ENCODE measurements at regions not wholly inside any gene's neighbourhood (a gene's known extent, or its start where the extent isn't known, plus 50 kb on each side); places are given as distances from the start of the nearest gene placed in this dataset.
"Not testable (repeated sequence)": the region's sequence is repeated elsewhere in the genome, so short reads cannot be mapped to it uniquely, and the experiment has no call there.

DNA sequence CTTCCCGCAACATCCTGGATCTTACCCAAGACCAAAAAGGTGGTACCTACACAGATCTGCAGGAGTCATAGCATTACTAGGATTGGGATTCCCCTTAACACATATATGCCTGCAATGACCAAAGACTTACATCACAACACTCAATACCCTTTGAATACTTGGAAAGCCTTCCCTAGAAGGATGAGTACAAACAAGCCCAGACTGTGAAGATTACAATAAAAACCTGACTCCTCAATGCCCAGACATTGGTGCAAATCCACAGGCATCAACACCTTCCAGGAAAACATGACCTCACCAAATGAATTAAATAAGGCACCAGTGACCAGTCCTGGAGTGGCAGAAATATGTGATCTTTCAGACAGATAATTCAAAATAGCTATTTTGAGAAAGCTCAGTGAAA, 326.8 kb downstream of the TBL1XR1 start:
- no peak for DNase-seq (ENCODE audit: low read depth)

DNA sequence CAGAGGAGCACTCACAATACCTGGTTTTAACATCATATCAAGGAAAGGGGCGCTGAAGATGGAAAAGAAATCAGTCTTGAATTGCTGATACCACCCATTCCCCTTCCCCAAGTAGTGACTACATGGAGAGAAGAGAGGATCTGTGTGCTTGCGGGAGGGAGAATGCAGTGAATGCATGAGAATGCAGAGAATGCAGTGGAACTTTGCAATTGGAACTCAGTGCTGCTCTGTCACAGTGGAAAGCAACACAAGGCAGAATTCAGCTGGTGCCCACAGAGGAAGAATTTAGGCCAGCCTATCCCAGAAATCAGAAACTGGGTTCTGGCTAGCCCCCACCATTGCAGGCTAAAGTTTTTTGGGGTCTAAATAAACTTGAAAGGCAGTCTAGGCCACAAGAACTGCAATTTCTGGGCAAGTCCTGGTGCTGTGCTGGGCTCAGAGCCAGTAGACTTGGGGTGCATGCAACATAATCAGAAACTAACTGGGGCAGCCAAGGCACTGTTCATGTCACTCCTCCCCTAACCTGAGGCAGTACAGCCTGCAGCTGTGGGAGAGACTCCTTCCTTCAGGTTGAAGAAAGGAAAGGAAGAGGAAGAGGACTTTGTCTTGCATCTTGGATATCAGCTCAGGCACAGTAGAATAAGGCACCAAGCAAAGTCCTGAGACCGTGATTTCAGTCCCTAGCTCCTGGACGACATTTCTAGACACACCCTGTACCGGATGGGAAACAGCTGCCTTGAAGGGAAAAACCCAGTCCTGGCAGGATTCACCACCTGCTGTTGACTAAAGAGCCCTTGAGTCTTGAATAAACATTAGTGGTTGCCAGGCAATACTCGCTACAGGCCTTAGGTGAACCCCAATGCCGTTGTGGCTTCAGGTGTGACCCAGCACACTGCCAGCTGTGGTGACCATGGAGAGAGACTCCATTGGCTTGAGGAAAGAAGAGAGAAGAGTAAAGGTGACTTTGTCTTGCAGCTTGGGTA, 329.3 kb downstream of the TBL1XR1 start:
- no peak for DNase-seq (ENCODE audit: low read depth)

DNA sequence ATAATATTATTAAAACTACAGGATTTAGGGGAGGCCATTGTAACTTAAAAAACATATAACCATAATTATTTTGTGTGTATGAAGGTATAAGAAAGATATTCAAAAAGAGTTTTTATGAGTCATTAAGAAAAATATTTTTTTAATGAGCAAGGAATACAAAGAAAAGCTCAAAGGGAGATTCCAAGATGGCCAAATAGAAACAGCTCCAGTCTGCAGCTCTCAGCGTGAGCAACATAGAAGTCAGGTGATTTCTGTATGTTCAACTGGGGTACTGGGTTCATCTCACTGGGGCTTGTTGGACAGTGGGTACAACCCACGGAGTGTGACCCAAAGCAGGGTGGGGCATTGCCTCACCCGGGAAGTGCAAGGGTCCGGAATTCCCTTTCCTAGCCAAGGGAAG, 336.1 kb downstream of the TBL1XR1 start:
- DNase-seq (ENCODE audit: low read depth) = no peak

DNA sequence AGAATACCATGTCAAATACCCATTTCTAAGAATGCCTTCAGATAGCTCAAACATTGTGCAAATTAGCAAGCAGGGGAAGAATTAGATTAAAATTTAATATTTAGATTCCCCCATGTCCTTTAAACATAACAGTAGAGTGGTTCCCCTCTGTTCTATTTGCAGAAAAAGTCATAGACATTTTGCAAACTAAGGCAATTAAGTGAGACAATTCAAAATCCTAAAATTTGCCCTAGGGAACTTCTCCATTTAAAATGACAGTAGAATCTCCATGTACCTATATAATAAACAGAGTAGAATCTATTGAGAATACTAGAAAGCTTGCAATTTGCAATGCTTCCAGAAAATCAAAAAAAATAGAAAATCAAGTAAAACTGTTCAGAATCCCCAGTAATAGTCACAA, 340.6 kb downstream of the TBL1XR1 start:
- no peak for DNase-seq (ENCODE audit: low read depth)

DNA sequence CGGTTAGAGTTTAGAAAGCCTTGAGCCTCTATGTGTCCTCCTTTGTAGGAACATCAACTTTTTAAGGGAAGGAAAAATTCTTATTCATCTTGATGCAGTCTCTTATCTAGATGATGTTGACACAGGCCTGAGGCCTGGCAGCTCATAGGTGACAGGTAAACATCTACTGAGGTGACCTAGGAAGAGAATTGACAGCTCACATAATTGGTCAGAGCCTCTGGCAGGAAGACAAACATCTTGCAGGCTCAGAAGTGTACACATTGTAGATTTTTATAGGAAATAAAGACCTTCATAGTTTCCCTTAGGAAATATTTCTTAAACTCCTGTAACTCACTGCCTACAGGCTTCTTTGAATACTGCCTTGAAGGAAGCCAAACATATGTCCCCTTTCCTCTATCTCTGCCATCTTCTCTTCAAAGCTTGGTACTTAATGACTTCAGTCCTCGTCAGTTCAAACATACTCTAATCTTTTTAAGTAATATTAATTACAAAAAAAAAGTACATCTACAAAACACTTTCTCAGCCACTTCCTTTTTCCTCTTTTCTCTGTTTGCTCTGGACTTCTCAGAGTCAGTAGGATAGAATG, 341.3 kb downstream of the TBL1XR1 start:
- DNase-seq (ENCODE audit: low read depth) = no peak

DNA sequence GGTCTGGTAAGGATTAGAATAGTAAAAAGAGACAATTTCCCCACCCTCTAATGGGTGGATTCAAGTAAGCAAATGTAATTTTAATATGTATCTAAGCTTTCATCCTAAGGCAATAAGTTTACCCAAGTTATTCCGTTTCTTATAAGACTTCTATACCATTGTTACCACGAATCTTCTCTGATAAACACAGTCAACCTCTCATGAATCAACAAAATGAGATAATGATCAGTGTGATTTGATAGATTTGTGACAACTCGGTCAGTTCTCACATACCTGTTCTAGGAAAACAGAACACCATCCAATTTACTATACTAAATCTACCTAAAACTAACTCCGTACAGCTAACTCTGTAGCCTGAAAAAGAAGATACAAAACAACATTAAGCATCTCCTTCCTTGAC, 342.1 kb downstream of the TBL1XR1 start:
- DNase-seq (ENCODE audit: low read depth) = no peak

DNA sequence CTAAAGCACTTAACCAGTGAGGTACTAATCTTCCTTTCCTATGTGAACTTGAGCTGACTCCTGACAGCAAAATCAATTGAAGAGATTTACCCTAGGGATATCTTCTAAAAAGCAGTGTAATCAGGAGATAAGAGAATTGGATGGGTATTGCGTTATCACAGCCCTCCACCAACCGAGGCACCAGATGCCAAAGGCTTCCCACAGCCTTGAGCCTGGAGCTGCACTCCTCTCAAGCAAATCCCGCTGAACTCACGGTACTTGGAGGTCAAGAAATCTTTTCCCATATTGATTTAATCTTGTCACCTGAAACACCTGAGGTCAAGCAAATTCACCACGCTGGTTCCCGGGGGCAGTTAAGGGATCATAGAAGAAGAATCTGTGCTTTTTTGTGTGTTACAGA, 346.8 kb downstream of the TBL1XR1 start:
- no peak for DNase-seq (ENCODE audit: low read depth)

DNA sequence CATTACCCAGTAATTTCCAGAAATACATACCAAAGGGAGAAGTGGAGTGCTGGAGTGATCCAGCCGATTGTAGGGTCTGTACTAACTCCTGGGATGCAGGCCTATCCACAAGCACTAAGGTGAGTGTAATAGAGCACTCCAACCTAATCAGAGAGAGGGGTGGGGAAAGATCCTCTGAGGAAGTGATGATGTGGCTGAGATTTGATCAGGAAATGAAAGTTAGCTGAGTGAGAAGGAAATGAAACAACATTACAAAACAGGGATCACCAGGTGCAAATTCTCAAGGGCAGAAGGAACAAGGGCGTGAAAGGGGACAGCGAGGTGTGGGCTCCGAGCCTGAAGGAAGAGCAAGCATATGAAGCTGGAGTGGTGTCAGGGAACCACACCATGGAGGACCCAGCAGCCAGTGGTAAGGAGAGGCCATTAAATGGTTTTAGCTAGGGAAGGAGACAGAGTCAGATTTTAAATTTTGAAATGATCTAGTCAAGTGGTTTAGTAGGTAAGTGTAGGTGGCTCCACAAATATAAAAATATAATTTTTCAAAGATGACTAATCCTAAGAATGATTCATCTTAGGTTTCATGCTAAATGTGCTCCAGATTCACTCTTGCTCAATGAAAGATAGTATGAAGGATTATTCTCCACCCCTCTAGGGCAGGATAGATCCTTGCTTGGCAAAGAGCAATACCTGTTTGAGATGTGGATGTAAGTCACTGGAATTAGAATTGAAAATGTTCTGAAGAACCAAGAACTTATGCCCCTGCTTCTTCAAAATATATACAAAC, 348.7 kb downstream of the TBL1XR1 start:
- no peak for DNase-seq (ENCODE audit: low read depth)

DNA sequence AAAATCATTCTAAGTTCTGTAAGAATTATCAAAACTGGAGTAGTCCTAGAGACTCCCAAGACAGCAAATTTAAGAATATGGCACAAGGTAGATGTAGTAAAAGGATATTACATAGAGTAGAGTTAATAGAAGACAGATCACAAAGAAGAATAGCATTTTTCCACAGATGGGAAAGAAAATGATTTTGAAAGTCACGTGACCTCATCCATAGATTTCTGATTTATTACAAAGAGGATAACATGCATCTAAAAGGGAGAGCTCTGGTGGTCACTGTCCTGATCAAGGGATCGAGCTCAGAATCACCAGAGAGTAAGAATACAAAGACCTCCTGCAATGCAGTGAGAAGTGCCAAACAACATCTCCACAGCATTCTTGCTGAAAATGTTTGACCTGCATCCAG, 354.4 kb downstream of the TBL1XR1 start:
- DNase-seq (ENCODE audit: low read depth) = no peak

DNA sequence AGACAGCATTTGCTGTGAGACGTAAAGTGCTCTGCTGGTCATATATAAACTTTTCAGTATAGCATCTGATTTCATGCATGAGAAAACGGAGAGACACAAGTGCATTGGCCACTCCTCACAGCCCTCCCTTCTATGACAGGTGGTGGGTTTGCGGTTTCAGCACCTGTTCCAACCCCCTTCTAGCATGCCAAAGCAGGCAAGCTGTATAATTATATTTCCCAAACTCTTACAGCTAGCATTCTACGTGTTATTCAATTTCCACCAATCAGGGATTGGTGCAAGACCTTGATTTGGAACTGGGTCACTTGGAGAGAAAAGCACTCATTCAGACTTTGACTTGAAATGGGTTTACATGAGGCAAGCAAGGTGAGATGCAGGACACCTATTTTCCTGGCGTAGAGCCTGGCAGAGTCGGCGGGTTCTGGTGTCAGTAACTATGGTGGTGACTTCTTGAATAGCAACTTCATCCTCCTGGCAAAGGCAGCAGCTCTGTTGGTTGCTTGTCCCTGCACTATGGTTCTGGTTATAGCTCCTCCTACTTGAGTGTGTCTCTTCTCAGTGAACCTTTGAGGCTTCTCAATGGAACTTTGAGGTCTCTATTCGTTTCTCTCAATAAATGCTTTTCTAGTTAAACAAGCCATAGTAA, 356.5 kb downstream of the TBL1XR1 start:
- no peak for DNase-seq (ENCODE audit: low read depth)

DNA sequence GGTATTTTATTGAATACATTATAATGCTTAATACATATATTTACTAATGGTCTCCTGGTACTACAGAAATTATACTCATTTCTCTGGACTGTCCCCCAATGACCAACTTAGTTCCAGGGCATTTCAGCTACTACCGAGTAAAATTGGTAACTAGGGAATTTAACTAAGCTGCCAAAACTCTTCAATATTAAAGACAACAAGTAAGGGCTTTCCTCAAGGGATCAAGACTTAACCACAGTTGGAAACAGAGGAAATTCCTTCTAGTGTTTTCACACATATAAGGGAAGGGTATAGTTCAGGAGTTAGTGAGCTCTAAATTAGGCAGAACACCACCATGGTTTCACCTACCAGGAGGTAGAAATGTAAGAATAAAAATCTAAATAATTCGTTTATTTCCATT, 357.4 kb downstream of the TBL1XR1 start:
- DNase-seq (ENCODE audit: low read depth) = no peak

DNA sequence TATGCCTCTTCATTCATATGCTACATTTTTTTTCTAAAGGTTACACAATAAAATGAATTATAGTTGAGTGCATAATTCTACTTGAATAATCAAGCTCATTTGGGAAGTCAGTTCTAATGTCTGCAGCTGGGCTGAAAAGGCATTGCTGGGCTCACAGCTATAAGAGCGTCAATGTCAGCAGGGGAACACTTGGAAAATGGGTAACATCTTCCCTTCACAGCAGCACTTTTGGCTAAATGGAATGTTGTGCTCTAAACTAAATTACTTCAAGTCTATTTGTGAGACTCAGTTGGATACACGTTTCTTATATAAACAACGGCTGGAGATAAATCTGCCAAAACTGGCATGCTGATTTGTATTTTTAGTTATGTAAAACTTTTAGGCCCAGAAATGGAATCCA, 357.8 kb downstream of the TBL1XR1 start:
- no peak for DNase-seq (ENCODE audit: low read depth)

DNA sequence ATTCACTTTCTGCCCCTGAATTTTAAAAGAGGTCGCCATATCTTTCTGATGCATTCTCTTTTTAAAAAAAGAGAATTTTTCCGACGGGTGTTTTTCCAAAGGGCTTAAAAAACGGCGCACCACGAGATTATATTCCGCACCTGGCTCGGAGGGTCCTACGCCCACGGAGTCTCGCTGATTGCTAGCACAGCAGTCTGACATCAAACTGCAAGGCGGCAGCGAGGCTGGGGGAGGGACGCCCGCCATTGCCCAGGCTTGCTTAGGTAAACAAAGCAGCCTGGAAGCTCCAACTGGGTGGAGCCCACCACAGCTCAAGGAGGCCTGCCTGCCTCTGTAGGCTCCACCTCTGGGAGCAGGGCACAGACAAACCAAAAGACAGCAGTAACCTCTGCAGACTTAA, 370.0 kb downstream of the TBL1XR1 start:
- DNase-seq (ENCODE audit: low read depth) = not testable (repeated sequence)

DNA sequence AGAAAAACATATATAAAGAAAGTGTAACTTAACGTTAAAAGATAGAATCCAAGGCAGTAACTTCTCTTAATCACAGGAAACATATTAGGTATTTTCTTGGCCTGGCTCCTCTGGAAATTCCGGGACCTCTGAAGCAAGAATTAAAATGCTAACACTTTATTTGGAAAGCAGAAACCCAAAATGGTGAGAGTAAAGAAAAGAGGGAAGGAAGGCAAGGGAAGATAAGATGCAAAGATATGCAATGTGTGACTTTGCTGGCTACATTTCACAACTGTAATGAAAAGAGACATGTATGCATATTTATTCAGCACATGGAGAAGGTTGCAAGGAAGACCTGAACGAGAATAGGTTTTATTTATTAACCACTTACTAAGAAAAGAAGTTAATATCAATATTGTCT, 372.5 kb downstream of the TBL1XR1 start:
- DNase-seq (ENCODE audit: low read depth) = no peak

DNA sequence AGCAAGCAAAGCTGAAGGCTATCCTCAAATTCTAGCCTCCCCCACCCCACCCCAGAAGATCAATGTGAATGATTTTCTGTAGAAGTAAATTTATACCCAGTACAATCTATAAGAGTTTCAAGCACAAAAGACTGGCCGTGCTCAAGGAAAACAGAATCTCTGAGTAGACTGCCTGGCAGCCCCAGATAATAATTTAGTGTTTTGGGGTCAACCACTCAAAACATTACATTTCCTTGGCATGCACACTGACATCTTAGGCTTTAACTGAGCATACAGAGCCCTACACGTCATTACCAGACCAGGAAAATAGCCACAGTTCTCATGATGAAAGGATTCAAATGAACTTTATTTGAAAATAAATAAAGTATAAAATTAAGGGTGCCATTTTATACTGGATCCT, 376.5 kb downstream of the TBL1XR1 start:
- DNase-seq (ENCODE audit: low read depth) = no peak

DNA sequence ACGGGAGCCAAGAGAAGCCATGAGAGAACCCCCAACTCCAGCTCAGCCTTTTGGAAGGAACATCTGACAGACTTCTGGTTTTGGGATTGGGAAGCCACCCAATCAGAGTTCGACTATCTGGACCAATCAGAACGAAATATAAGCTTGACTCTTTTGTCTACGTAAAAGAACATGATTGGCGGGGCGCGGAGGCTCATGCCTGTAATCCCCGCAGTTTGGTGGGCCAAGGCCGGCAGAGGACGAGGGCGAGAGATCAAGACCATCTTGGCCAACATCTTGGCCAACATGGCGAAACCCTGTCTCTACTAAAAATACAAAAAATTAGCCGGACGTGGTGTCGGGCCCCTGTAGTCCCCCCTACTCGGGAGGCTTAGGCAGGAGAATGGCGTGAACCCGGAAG, 380.3 kb downstream of the TBL1XR1 start:
- DNase-seq (ENCODE audit: low read depth) = no peak

DNA sequence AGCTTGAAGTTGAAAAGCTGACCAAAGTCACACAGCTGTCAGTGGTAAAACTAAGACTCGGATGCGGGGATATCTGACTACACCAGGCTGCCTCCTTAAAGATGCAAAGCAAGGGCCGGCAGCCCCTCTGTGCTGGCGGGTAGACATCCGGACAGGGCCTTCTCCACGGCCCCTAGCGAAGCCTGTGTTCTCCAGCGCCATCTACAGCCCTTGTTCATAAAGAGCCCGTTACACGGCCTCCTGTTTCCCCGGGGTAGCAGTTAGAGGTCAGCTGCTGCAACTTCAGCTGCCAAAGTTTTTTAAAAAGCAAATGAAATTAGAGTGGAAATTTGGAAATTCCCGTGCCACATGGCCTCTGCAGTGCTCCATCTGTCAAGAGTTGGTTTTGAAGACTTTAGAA, 383.0 kb downstream of the TBL1XR1 start:
- no peak for DNase-seq (ENCODE audit: low read depth)

DNA sequence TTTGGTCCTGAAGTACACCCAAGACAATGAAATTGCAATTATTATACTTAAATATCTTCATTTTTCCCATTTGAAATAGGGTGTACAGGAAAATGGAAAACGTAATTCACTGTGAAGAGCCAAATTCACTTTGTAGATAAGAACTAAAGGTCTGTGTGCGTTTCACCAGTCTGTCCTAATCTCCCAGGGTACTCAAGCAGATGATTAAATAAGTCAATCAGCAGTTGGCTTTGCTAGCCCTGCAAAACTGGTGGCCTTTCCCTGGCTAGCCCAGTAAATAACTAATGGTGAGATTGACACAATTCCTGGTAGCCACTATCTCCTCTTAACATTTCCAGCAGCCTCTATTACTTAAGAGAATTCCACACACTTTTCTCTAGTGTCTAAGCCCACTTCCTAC, 389.3 kb downstream of the TBL1XR1 start:
- DNase-seq (ENCODE audit: low read depth) = no peak

DNA sequence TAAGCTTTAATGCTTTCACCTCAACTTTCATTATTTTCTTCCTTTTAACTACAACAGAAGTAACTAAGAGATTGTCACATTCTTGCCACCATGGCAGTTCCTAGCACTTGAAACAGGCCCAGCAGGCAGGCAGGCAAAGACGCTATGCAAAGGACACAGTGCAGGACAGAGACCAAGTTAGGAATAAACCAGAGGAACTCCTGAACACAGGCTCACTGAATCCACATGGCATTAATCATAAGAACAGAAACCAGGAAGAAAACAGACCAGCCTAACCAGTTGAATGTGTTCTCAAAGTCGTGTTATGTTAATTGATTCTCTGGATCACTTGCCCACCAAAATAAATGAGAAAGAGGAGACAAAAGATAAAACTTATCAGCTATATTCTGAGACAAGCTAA, 397.6 kb downstream of the TBL1XR1 start:
- no peak for DNase-seq (ENCODE audit: low read depth)

DNA sequence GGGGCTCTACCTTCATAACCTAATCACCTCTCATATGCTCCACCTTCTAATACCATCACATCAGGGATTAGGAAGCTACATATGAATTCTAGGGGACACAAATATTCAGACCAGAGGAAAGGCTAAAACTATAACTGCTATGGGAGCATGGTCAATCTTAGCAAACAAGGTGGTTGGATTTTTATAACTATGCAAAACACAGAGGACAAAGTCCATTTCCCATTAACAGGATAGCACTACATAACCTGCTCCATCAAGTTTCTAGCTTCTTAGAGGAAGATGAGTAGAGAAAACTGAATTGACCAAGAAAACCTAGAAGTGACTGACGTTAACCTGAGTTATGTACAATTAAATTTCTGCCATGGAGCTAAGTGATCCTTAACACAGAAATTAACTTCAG, 398.6 kb downstream of the TBL1XR1 start:
- DNase-seq (ENCODE audit: low read depth) = no peak

DNA sequence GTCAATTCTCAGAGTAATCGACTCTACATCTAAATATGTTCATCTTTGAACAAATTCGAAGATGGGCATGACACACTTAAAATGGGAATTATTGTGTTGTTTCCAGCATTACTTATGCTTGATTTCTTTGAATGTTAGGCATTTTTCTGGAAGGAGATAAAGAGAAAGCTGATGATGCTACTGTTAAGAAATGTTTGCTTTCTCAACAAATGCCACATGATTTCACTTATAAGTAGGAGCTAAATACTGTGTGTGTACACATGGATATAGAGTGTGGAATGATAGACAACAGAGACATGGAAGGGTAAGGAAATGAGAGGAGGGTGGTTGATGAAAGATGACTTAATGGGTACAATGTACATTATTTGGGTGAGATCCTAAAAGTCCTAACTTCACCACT, 400.9 kb downstream of the TBL1XR1 start:
- no peak for DNase-seq (ENCODE audit: low read depth)

DNA sequence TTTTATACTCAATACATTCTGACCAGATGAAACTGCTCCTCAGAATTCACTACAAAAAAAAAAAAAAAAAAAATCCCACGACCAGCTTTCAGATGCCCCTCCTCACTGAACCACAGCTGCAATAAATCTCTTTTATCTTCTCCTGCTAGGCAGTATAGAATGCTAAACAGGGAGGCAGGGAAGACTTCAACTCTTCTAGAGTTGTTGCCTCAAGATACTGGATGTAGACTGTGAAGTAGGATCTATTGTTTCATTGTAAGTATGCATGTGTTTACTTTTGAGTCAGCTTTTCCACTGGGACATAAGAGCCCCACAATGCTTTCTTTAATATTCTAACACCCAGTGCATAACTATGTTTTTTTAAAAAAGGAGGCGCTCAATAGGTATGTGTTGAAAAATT, 401.4 kb downstream of the TBL1XR1 start:
- no peak for DNase-seq (ENCODE audit: low read depth)

Data from stimulated activated CD8-positive, alpha-beta memory T cell treated with anti-CD3 and anti-CD28 coated beads, Interleukin-15, amount 100 ng/mL, for 24 hours (primary cell).